ENCODE measurements at regions not wholly inside any gene's neighbourhood (a gene's known extent, or its start where the extent isn't known, plus 50 kb on each side); places are given as distances from the start of the nearest gene placed in this dataset.

DNA sequence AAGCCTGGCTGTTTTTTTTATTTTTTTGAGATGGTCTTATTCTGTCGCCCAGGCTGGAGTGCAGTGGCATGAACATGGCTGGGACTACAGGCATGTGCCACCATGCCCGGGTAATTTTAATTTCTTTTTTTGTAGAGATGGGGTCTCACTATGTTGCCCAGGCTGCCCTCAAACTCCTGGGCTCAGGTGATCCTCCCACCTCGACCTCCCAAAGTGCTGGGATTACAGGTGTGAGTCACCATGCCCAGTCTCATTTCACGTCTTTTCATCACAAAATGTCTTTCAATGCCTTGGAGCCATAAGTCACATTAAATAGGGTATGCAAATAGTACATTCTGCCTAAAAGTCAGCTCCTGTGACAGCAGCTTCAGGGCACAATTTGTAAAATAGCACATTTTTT lies 52.8 kb downstream of the SOX2 start:
- DNase-seq, result no peak

GRCh38 chr3:181770296-181770695 lies 58.6 kb downstream of the SOX2 start:
- DNase-seq, result no peak

DNA sequence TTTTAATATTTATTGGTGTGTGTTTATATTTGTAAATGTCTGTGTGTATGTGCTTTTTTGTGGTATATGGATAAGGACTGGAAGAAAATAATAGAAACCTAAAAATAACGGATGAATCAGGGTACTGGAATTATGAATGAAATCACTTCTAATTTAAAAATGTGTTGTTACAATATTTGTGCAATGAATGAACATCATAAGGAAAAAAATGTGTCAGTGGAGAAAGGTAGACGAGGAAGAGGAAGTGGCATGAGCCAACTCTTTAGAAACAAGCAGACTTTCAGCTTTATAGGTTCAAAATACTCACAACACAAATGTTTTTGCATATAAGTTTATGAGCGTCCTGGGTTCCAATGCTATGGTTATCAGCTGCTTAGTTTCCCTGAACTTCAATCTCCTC lies 59.4 kb downstream of the SOX2 start:
- no peak for DNase-seq

DNA sequence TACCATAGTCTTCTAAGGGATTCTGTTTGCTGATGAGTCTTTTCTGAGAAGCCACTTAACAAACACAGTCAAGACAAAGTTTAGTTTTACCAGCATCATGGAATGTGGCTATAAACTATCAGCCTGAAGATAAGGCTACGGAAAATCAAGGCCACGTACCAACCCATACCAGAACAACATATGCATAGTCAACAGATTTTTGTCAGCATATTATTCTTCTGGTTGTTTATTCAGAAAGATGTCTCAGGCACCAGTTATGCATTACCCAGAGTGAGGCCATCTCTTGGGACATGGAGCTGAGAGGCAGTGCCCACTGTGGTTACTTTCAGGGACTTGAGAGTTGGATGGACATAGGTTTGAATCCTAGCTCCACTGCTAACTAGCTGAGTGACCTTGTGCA lies 60.4 kb downstream of the SOX2 start:
- no peak for DNase-seq

- no peak for DNase-seq
Measured at GRCh38 chr3:181773921-181774320, 62.2 kb downstream of the SOX2 start.

GRCh38 chr3:181782306-181782954 lies 70.7 kb downstream of the SOX2 start:
- DNase-seq, result no peak

- no peak for DNase-seq
Measured at GRCh38 chr3:181790561-181790960, 78.8 kb downstream of the SOX2 start.

DNA sequence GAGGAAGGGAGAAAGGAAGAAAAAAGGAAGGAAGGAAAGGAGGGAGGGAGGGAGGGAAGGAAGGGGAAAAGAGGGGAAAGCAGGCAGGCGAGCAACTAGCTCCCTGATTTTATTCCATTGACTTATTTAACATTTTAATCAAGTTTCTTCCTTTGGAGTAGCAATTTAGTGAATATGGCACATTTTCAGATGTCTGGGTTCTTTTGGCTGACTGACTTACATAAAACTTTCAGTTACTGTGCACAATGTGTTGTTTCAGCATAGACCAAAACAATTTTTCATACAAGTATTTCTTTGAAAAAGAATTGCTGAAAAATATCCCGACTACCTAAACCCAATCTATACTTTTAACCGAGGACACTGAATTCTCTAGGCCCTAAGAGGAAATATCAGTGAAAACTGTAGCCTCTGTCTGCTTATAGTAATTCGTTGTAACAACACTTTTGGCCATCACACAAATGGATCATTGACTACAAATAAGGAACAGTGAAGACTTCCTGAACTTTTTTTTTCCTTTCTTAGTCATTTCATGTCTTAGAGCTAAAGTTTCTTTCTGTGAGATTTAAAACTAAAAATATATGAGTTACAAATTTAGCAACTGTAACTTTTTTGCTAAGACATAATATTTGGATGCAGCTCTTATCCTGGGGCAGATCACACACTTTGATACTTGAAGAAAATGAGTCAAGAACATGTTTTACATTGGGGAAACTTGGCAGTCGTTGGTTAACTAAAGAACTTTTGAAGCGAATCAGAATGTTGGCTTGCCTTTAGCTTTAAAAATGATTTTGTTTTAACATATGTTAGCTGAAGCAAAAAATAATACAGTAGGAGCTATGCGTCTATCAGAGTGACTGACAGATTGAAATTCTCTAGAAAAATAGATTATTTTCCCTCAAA lies 79.6 kb downstream of the SOX2 start:
- no peak for DNase-seq

GRCh38 chr3:181793006-181793405 lies 81.3 kb downstream of the SOX2 start:
- no peak for DNase-seq

GRCh38 chr3:181794011-181794790 lies 82.5 kb downstream of the SOX2 start:
- peak; percentile 84 for DNase-seq

- no peak for DNase-seq
Measured at GRCh38 chr3:181796641-181797040, 84.9 kb downstream of the SOX2 start.

DNA sequence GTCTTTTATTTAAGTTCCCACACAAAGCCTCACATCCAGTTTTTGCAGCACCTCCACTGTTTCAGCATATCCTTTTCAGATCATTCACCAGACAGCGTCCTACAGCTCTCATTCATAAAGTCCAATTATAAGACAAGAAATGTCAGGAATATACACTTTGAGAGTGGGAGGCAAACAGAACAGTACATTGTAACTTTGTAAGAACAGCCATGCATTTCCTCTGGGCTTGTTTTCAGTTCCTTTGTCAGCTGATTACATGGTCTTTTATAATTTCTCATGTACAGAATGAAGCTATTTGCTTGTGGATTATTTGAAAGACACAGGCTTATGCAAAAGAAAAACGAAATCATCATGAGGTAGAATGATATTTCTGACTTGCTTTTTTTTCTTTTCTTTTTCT lies 85.7 kb downstream of the SOX2 start:
- DNase-seq, result peak; percentile 75

- no peak for DNase-seq
Measured at GRCh38 chr3:181805703-181806102, 94.0 kb downstream of the SOX2 start.

DNA sequence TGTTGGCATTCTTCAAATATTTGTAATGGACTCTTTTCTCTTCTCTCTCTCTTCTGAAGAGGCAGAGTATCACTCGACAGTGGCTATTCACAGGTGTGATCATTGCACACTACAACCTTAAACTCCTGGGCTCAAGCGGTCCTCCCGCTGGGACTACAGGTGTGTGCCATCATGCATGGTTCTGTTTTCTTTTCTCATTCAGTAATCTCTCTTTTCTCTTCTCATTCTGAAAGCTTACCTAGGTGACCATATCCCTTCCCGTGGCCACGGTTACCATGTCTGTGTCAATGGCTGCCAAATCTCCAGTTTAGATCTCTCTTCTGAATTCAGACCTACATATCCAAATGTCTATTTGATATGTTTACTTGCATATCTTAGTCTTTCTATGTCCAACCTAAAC lies 96.3 kb downstream of the SOX2 start:
- no peak for DNase-seq

DNA sequence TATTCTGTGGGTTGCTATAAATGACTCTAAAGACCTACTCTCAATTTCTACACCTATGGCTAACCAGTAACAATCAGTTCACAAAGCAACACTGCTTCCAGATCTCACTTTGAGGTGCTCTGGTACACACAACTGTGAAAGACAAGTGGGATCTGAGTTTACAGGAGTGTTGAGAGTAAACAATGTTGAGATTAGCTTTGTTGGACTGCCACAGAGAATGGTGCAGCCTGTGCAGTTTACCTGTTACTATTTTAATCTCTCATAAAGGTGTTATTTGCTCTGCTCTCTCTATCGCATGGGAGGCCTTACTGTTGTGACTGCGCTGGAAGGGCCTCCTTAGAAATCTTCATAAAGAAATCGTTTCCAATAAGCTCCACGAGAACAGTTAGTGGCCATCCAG lies 112.0 kb downstream of the SOX2 start:
- peak; percentile 25 for DNase-seq

- DNase-seq, result no peak
Measured at GRCh38 chr3:181824961-181825360, 113.2 kb downstream of the SOX2 start.

DNA sequence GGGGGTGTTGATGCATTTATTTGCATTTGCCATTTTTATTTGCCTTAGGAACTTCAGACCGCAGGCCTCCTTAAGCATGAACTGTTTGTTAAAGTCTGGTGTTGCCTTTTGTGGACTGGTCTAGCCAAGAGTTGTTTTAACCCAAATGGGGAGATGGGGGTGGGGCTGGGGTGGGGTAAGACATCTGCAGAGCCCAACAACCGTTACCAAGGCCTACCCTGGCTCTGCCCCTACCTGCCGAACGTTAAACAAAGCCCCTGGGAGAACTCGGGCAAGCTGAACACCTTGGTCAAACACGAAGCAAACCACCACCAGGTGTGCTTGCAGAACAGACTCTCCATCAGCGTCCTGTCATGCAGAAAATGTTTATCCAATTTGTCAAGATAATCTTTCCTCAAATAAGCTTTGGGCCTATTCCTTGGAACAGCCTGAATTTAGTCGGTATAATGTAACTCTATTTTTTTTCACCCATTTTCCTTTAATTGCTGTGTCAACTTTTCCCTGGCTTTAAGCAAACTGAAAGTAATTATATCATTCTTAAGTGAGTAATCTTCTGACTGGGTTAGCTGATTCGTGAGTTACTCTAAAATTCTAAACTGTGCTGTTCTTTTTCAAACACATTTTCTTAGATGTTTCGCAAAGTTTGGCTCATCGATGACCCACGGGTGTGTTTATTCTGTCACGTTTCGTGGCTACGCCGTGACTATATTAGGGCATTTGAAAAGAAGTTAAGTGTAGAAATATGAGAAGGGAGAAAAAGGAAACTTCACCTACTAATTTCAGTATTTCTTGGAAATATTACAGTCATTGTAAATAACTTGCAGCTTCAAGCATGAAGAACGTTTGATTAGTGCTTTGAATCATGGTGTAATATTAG lies 127.6 kb downstream of the SOX2 start:
- DNase-seq, result peak; percentile 99

DNA sequence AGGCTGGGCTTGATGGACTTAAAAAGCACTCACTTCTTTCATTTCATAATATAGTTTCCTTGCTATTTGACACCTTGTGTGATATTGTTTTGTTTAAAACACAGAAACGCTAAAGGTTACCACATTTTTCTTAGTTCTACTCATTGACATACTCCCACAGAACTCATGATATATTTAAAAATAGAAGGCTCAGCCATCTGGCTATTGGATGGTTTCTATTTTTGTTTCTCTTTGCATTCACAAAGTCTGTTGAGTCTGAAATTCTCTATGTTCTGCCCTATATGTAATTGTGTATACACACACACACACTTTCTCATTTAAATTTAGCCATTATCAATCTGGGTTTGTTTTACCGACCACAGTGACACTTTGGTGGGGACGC lies 128.2 kb downstream of the SOX2 start:
- no peak for DNase-seq

GRCh38 chr3:181844211-181844610 lies 132.5 kb downstream of the SOX2 start:
- DNase-seq, result no peak

DNA sequence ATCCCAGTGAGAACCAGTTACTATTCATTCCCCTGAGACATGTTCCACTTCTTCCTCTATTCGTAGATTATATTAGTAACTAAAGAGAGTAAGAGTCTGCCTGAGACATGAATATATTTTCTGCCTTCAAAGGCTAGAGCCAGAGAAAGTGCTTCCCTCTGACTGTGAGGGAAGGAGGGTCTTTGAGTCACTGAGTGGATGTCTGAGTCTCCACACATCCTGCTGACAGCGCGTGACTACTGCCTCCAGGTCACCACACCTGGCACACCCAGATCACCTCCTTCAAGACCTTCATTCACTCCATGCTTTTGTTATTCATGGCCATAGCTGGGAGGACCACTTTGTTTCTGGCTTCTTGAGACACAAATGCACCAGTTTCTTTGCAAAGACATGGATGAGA lies 135.6 kb downstream of the SOX2 start:
- no peak for DNase-seq

DNA sequence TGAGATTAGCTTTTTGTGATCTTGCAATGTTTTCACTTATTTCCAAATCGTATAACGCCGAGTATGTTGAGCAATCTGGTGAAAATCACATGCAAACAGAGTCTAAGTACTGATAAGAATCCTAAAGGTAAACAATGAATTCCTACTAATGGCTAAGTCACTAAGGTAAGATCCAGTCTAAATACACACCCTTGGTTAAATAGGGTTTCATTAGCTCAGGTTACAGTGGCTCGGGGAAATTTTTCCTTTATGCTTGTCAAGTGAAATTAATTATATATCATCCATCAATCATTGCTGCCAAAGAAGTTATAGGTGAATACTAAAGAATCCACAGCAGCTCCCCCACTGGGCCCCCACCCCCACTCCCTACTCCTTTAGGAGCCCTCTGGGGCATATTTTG lies 139.3 kb downstream of the SOX2 start:
- DNase-seq, result no peak

DNA sequence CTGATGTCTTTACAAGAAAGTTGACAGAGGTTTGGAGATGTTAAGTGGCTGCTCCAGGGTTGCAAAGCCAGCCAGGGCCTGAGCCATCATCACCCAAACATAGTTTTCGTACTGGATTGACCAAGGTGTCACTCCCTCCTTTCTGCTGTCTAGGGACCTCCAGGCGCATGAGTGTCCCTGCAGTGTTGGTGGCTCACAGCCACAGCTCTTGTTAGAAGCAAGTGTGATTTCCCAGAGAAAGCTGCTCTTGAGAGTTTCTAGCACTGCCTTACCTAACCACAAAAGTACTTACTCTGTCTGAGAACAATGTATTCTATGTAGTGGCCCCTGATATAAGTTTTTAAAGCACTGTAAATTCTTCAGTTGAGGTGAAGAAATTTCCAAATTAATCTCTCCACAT lies 144.1 kb downstream of the SOX2 start:
- no peak for DNase-seq

DNA sequence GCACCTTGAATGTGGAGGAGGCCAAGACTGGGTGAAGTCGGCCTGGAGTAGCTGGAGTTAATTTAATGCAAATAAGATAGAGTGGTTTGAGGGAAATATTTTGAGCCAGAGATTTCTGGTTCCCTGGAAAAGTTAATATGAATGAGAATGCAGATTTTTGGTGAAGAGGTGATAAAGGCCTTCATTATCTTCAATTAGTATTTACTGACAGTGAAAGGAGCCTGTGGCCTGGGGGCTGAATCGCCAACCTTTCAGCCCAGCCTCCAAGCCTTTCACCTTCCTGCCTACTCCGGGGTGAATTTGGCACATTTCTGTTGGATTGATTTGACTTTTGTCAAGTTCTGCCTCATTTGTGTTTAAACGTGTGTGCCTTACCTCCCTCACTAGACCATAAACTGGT lies 147.8 kb downstream of the SOX2 start:
- no peak for DNase-seq

Data from NCI-H2081 treated with DMSO at 0.1 percent for 48 hours (cell line).